Astrocyte (in vitro differentiated cells and primary cell): ENCODE measurements at regions not wholly inside any gene's neighbourhood (a gene's known extent, or its start where the extent isn't known, plus 50 kb on each side); places are given as distances from the start of the nearest gene placed in this dataset.

Experiments
- DNase-seq: peaks from one replicate; pipeline ENCODE4 v3.0.0-alpha.2; 2010; ENCODE audit warnings: low read depth
- FAIRE-seq: peaks from 2 replicates; lab custom pipeline; 2011; peaks lifted over from hg19 to GRCh38; lab: Jason Lieb, UNC
- H2AFZ ChIP-seq: 2 replicates; pipeline ENCODE4 v1.6.0; 2012; ENCODE audit warnings: low read depth, low read length, inconsistent platforms
- H3K27ac ChIP-seq: 2 replicates; pipeline ENCODE4 v1.5.1; 2011; ENCODE audit warnings: low read depth, low read length, inconsistent platforms
- H3K27me3 ChIP-seq: 2 replicates; pipeline ENCODE4 v1.6.0; 2011; ENCODE audit warnings: low read length, inconsistent platforms; ENCODE audit not compliant: insufficient read depth
- H3K36me3 ChIP-seq: 2 replicates; pipeline ENCODE4 v1.5.1; 2011; ENCODE audit warnings: low read length, inconsistent platforms; ENCODE audit not compliant: insufficient read depth
- H3K4me1 ChIP-seq: 2 replicates; pipeline ENCODE4 v1.5.1; 2011; ENCODE audit warnings: low read length, inconsistent platforms; ENCODE audit not compliant: insufficient read depth
- H3K4me2 ChIP-seq: 2 replicates; pipeline ENCODE4 v1.6.0; 2012; ENCODE audit warnings: low read length, inconsistent platforms
- H3K4me3 ChIP-seq: 2 replicates; pipeline ENCODE4 v1.5.1; 2011; ENCODE audit warnings: low read depth, mild to moderate bottlenecking, low read length, inconsistent platforms; ENCODE audit not compliant: insufficient read depth
- H3K79me2 ChIP-seq: 2 replicates; pipeline ENCODE4 v1.6.0; 2012; ENCODE audit warnings: mild to moderate bottlenecking, low read length, inconsistent platforms; ENCODE audit not compliant: insufficient read depth
- H3K9ac ChIP-seq: 2 replicates; pipeline ENCODE4 v1.6.0; 2012; ENCODE audit warnings: mild to moderate bottlenecking, low read length, inconsistent platforms
- H3K9me3 ChIP-seq: 2 replicates; pipeline ENCODE4 v1.5.1; 2012; ENCODE audit warnings: low read depth, mild to moderate bottlenecking, low read length, inconsistent platforms; ENCODE audit not compliant: insufficient read depth
- H4K20me1 ChIP-seq: 2 replicates; pipeline ENCODE4 v1.6.0; 2012; ENCODE audit warnings: low read length, inconsistent platforms; ENCODE audit not compliant: insufficient read depth
- H3K27ac Mint-ChIP-seq: one replicate; pipeline ENCODE4 v1.8.0; 2021; ENCODE audit warnings: mild to moderate bottlenecking, mixed read lengths; ENCODE audit not compliant: unreplicated experiment
- H3K27me3 Mint-ChIP-seq: one replicate; pipeline ENCODE4 v1.8.0; 2021; ENCODE audit warnings: low read depth, mixed read lengths; ENCODE audit not compliant: unreplicated experiment
- H3K36me3 Mint-ChIP-seq: one replicate; pipeline ENCODE4 v1.8.0; 2021; ENCODE audit warnings: low read depth, mixed read lengths; ENCODE audit not compliant: unreplicated experiment
- H3K4me1 Mint-ChIP-seq: one replicate; pipeline ENCODE4 v1.8.0; 2021; ENCODE audit warnings: low read depth, mixed read lengths; ENCODE audit not compliant: unreplicated experiment
- H3K4me3 Mint-ChIP-seq: one replicate; pipeline ENCODE4 v1.8.0; 2021; ENCODE audit warnings: mild to moderate bottlenecking, moderate library complexity, mixed read lengths; ENCODE audit not compliant: unreplicated experiment
- H3K9me3 Mint-ChIP-seq: one replicate; pipeline ENCODE4 v1.8.0; 2021; ENCODE audit warnings: mild to moderate bottlenecking, mixed read lengths; ENCODE audit not compliant: unreplicated experiment
- EZH2 ChIP-seq: IDR thresholded peaks from 2 replicates; pipeline ENCODE4 v1.6.1; 2012; ENCODE audit warnings: mild to moderate bottlenecking, low read length, inconsistent platforms; ENCODE audit not compliant: insufficient read depth
- TF ChIP-seq, protein P1 (sequence below): IDR thresholded peaks from 2 replicates; pipeline ENCODE4 v1.5.1; 2011; ENCODE audit warnings: low read depth, mild to moderate bottlenecking, inconsistent platforms, low read length, moderate library complexity; ENCODE audit not compliant: insufficient read depth

GRCh38 chr11:25613865-25614264 lies 718.1 kb upstream of the ANO3 start:
- Histone ChIP-seq H3K9ac (no peak overlapping the region), H3K27me3 (no peaks in the 10 kb centered on the region), H4K20me1 (no peaks in the 10 kb centered on the region), H3K4me2 (no peak overlapping the region), H2AFZ (no peak overlapping the region), H3K4me3 (no peak overlapping the region), H3K9me3 (peaks cover 10% of the 10 kb centered on the region), H3K79me2 (no peaks in the 10 kb centered on the region), H3K27ac (no peak overlapping the region), H3K4me1 (no peaks in the 10 kb centered on the region), H3K36me3 (no peaks in the 10 kb centered on the region)
- peaks cover 12% of the 10 kb centered on the region for H3K9me3 Mint-ChIP-seq
- FAIRE-seq (no peak), DNase-seq (no peak)
- no peak overlapping the region for H3K4me3 Mint-ChIP-seq
- H3K27ac Mint-ChIP-seq = no peak overlapping the region
- H3K36me3 Mint-ChIP-seq = no peaks in the 10 kb centered on the region
- no peaks in the 10 kb centered on the region for H3K27me3 Mint-ChIP-seq
- no peaks in the 10 kb centered on the region for H3K4me1 Mint-ChIP-seq
- no peak for TF ChIP-seq EZH2
- TF ChIP-seq, protein P1, sequence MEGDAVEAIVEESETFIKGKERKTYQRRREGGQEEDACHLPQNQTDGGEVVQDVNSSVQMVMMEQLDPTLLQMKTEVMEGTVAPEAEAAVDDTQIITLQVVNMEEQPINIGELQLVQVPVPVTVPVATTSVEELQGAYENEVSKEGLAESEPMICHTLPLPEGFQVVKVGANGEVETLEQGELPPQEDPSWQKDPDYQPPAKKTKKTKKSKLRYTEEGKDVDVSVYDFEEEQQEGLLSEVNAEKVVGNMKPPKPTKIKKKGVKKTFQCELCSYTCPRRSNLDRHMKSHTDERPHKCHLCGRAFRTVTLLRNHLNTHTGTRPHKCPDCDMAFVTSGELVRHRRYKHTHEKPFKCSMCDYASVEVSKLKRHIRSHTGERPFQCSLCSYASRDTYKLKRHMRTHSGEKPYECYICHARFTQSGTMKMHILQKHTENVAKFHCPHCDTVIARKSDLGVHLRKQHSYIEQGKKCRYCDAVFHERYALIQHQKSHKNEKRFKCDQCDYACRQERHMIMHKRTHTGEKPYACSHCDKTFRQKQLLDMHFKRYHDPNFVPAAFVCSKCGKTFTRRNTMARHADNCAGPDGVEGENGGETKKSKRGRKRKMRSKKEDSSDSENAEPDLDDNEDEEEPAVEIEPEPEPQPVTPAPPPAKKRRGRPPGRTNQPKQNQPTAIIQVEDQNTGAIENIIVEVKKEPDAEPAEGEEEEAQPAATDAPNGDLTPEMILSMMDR = no peak

DNA sequence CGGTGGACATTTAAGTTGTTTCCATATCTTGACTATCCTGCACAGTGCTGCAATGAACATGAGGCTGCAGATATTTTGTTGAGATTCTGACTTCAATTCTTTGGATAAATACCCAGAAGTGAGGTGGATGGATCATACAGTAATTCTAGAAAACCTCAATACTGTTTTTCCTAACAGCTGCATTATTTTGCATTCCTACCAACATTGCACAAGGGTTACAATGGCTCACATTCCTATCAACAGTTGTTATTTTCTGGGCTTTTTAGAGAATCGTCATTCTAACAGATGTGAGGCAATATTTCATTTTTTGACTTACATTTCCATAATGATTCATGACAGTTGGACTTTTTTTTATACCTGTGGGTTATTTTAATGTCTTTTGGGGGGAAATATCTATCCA lies 716.9 kb upstream of the ANO3 start:
- Histone ChIP-seq H3K9ac (no peak overlapping the region), H3K4me3 (no peak overlapping the region), H2AFZ (no peak overlapping the region), H3K4me2 (no peak overlapping the region), H3K4me1 (no peaks in the 10 kb centered on the region), H3K9me3 (peaks cover 10% of the 10 kb centered on the region), H3K27me3 (no peaks in the 10 kb centered on the region), H3K79me2 (no peaks in the 10 kb centered on the region), H3K36me3 (no peaks in the 10 kb centered on the region), H3K27ac (no peak overlapping the region), H4K20me1 (no peaks in the 10 kb centered on the region)
- Mint-ChIP-seq H3K27ac (no peak overlapping the region), H3K4me3 (no peak overlapping the region), H3K36me3 (no peaks in the 10 kb centered on the region), H3K9me3 (peaks cover 9% of the 10 kb centered on the region), H3K4me1 (no peaks in the 10 kb centered on the region), H3K27me3 (no peaks in the 10 kb centered on the region)
- FAIRE-seq (no peak), DNase-seq (no peak)
- TF ChIP-seq, protein P1 = no peak
- TF ChIP-seq EZH2 = no peak

DNA sequence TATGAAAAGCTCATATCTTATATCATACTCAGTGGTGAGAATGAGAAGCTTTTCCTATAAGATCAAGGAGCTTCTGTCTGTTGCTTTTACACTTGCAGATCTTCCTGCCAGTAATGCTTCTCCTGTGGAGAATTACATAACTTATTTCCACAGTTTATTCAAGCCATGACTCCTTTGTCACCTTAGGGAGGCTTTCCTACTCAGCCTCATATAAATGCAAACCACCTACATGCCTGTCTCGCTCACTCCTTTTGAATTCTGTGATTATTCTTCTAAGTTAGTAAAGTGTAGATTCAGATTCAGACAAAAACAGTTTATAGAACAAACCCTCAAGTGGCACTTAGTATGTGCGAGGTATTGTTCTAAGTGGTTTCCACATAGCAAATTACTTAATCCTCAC lies 716.1 kb upstream of the ANO3 start:
- Histone ChIP-seq H3K79me2 (no peaks in the 10 kb centered on the region), H3K9me3 (peaks cover 8% of the 10 kb centered on the region), H3K4me1 (no peaks in the 10 kb centered on the region), H2AFZ (no peak overlapping the region), H3K27ac (no peak overlapping the region), H3K4me2 (no peak overlapping the region), H3K27me3 (no peaks in the 10 kb centered on the region), H3K36me3 (no peaks in the 10 kb centered on the region), H3K9ac (no peak overlapping the region), H3K4me3 (no peak overlapping the region), H4K20me1 (no peaks in the 10 kb centered on the region)
- Mint-ChIP-seq H3K9me3 (peaks cover 7% of the 10 kb centered on the region), H3K4me3 (no peak overlapping the region), H3K27me3 (no peaks in the 10 kb centered on the region), H3K4me1 (no peaks in the 10 kb centered on the region), H3K27ac (no peak overlapping the region), H3K36me3 (no peaks in the 10 kb centered on the region)
- no peak for DNase-seq
- TF ChIP-seq, protein P1 = no peak
- TF ChIP-seq EZH2 = no peak
- FAIRE-seq = no peak
